Right atrium auricular region (tissue), 2 donors: ENCODE measurements at regions not wholly inside any gene's neighbourhood (a gene's known extent, or its start where the extent isn't known, plus 50 kb on each side); places are given as distances from the start of the nearest gene placed in this dataset.

ENCODE experiments used
- DNase-seq: peaks from one replicate; pipeline ENCODE4 v3.0.0-alpha.2; 2019; ENCODE audit warnings: low spot score
- H3K27ac ChIP-seq, 2 donors: fragments of 200-600 bp; sonication (generic); 1 replicate in 1 of 2; 2 replicates in 1 of 2; pipeline ENCODE4 v1.5.1; 2016 to 2019
- H3K27me3 ChIP-seq, 2 donors: fragments of 200-600 bp; sonication (generic); one replicate each; pipeline versions ENCODE4 v1.5.1 to v1.6.0; 2017 to 2019
- H3K36me3 ChIP-seq: fragments of 200-600 bp; sonication (generic); one replicate; pipeline ENCODE4 v1.5.1; 2016
- H3K4me1 ChIP-seq, 2 donors: fragments of 200-600 bp; sonication (generic); one replicate each; pipeline versions ENCODE4 v1.5.1 to v1.6.0; 2017 to 2019
- H3K4me3 ChIP-seq, 2 donors: fragments of 200-600 bp; sonication (generic); 1 replicate in 1 of 2; 2 replicates in 1 of 2; pipeline ENCODE4 v1.5.1; 2017 to 2019; ENCODE audit warnings: mild to moderate bottlenecking in 1 of 2, moderate library complexity in 1 of 2
- H3K9me3 ChIP-seq, 2 donors: fragments of 200-600 bp; sonication (generic); one replicate each; pipeline ENCODE4 v1.5.1; 2019
- TF ChIP-seq, protein P1 (sequence below), 2 donors: fragments of 200-600 bp; sonication (generic); IDR thresholded peaks; one replicate each; pipeline ENCODE4 v1.5.1; 2019; ENCODE audit warnings: antibody characterized with exemption in 2 of 2

DNA sequence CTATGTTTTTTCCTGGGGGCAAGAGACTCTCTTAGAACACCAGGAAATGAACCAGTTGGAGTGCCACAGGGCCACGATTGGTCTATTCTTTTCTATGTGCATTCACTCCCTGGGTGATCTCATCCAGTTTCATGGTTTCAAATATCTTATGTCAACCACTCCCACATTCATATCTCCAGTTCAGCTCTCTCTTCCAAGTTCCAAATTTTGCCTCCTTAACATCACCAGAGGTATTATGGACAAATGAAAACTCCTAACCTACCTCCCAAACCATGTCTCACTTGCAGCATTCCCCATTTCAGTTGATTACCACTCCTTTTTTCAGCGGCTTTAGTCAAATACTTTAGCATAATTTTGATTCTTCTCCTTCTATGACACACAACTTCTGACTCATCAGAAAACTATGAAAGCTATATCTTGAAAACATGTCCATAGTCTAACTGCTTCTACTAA is 203.1 kb upstream of the SEMA6D start:
- no peak for DNase-seq
- H3K36me3 ChIP-seq: no peaks in the 10 kb centered on the region
- TF ChIP-seq, protein P1, sequence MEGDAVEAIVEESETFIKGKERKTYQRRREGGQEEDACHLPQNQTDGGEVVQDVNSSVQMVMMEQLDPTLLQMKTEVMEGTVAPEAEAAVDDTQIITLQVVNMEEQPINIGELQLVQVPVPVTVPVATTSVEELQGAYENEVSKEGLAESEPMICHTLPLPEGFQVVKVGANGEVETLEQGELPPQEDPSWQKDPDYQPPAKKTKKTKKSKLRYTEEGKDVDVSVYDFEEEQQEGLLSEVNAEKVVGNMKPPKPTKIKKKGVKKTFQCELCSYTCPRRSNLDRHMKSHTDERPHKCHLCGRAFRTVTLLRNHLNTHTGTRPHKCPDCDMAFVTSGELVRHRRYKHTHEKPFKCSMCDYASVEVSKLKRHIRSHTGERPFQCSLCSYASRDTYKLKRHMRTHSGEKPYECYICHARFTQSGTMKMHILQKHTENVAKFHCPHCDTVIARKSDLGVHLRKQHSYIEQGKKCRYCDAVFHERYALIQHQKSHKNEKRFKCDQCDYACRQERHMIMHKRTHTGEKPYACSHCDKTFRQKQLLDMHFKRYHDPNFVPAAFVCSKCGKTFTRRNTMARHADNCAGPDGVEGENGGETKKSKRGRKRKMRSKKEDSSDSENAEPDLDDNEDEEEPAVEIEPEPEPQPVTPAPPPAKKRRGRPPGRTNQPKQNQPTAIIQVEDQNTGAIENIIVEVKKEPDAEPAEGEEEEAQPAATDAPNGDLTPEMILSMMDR (IDR thresholded peaks at IDR 0.05): no peak
- peaks cover 0 to 14% of the 10 kb centered on the region in 2 donors for H3K4me1 ChIP-seq
- no peak overlapping the region for H3K27ac ChIP-seq
- no peaks in the 10 kb centered on the region for H3K27me3 ChIP-seq
- no peak overlapping the region for H3K4me3 ChIP-seq
- no peaks in the 10 kb centered on the region for H3K9me3 ChIP-seq

DNA sequence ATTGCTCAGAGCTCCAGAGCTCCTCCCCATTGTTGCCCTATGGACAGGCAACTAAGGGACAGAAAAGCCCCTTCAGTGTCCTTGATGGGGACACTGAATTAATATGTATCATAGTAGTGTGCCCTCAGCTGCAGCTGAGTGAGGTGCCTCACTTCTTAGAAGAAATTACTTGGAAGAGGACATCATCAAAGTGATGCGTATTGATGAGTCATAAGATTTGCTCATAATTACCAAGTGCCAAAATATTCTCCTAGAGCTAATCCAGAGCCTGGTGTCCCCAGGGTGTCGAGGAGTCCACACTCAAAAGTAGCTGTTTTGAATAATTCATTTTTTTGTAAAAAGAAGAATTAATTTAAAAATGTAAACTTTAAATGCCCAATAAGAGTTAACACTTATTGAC is 200.7 kb upstream of the SEMA6D start:
- no peaks in the 10 kb centered on the region for H3K36me3 ChIP-seq
- DNase-seq: no peak
- H3K4me3 ChIP-seq: no peak overlapping the region
- H3K9me3 ChIP-seq: no peaks in the 10 kb centered on the region
- TF ChIP-seq, protein P1 (IDR thresholded peaks at IDR 0.05): no peak
- peaks cover 0 to 14% of the 10 kb centered on the region in 2 donors for H3K4me1 ChIP-seq
- no peak overlapping the region for H3K27ac ChIP-seq
- H3K27me3 ChIP-seq: no peaks in the 10 kb centered on the region

DNA sequence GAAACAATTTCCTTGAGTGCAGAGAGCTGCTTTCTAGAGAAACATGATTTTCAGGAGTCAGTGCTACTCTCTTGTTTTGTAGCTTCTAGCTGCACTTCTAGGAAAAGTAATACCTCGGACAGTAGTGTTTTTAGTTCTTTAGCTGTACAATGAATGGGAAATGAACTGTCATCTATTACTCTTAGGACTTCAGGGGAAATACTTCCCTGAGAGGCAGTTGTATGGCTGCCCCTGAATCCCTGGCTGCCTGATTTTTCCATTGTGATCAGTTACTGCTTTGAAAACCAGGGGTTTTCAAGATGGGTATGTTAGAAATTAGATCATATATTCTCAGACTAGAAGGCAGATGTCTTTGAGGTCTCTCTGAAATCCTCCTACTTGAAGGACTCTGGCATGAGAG is 200.3 kb upstream of the SEMA6D start:
- Histone ChIP-seq H3K36me3 (no peaks in the 10 kb centered on the region), H3K9me3 (no peaks in the 10 kb centered on the region), H3K27ac (no peak overlapping the region), H3K27me3 (no peaks in the 10 kb centered on the region), H3K4me1 (peaks cover 0 to 14% of the 10 kb centered on the region in 2 donors), H3K4me3 (no peak overlapping the region)
- TF ChIP-seq, protein P1 (IDR thresholded peaks at IDR 0.05): no peak
- no peak for DNase-seq

DNA sequence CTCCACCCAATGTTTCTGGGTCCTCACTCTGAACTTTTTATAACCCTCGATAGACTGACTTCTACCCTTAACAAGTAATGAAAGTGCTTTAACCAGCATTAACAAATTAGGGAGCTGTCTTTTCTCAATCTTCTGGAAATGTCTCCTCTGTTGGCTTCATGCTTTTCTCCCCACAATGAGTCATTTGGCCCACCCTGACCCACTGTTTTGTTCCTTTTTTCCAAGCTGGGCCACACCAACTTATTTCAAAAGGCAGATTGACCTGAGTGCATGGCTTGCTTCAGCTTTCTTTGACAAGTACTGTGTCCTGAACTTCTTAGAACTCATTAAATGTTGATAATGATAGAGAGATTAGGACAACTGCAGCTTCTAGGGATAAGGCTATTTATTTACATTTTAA is 199.6 kb upstream of the SEMA6D start:
- Histone ChIP-seq H3K27me3 (no peaks in the 10 kb centered on the region), H3K27ac (no peak overlapping the region), H3K4me3 (no peak overlapping the region), H3K4me1 (peaks cover 0 to 14% of the 10 kb centered on the region in 2 donors), H3K9me3 (no peaks in the 10 kb centered on the region), H3K36me3 (no peaks in the 10 kb centered on the region)
- no peak for DNase-seq
- TF ChIP-seq, protein P1 (IDR thresholded peaks at IDR 0.05): no peak

DNA sequence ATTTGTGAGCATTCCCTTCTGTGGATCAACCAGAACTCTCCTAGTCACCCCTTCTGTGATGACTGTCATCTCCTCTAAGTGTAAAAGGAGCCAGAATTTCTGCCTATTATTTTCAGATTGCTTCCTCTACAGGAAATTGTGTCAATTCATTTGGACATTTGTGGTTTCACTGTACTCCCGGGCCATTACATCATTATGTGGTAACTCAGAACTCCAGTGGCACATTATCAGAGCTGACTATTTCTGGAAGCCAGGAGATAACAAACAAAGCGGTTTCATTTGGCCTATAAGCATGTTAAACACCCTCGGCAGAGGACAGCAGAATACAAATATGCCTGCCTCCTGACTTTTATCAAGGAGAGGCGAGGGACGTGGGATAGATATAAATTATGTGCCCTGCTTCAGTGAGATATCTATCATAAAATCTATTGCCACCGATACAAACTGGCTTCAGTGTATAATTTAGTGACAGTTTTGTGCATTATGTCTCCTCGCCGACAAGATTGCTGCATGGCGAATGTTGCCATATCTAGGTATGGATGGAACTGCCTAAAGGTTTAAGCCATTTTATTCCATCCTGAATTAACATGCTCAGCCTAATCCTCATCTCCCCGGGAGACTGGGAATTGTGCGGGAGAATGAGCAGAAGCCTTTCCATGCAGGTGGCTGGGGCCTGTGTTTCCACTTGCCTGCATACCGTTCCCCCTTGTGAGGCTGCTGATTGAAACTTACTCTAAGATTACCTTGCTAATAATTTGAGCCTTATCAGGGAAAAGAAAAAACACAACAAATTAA is 193.4 kb upstream of the SEMA6D start:
- Histone ChIP-seq H3K9me3 (no peaks in the 10 kb centered on the region), H3K4me3 (no peak overlapping the region), H3K36me3 (no peaks in the 10 kb centered on the region), H3K27me3 (no peaks in the 10 kb centered on the region), H3K27ac (peak overlapping the region in 1 of 2 donors; percentile 56), H3K4me1 (peaks cover 0 to 15% of the 10 kb centered on the region in 2 donors)
- TF ChIP-seq, protein P1 (IDR thresholded peaks at IDR 0.05): no peak
- no peak for DNase-seq
